DND-41 (cell line): ENCODE measurements at regions not wholly inside any gene's neighbourhood (a gene's known extent, or its start where the extent isn't known, plus 50 kb on each side); places are given as distances from the start of the nearest gene placed in this dataset.

Experiments used
- ATAC-seq: fragments of 200-7000 bp; cut with Tn5 transposase; 3 replicates; pipeline ENCODE4 v1.9.1; 2021; ENCODE audit warnings: low read depth; ENCODE audit not compliant: insufficient read depth
- DNase-seq: peaks from one replicate; pipeline ENCODE4 v3.0.0-alpha.2; 2020
- H2AFZ ChIP-seq: 2 replicates; pipeline ENCODE4 v1.6.0; 2012; ENCODE audit warnings: low read depth, low read length
- H3K27ac ChIP-seq: 2 replicates; pipeline ENCODE4 v1.5.1; 2012; ENCODE audit warnings: low read length, inconsistent platforms
- H3K27me3 ChIP-seq: fragments of 200-600 bp; sonication (generic); 2 replicates; pipeline ENCODE4 v1.6.0; 2012; ENCODE audit warnings: low read length, mild to moderate bottlenecking, inconsistent platforms; ENCODE audit not compliant: insufficient read depth, poor library complexity
- H3K36me3 ChIP-seq: 2 replicates; pipeline ENCODE4 v1.5.1; 2012; ENCODE audit warnings: low read length, inconsistent platforms; ENCODE audit not compliant: insufficient read depth
- H3K4me1 ChIP-seq: 2 replicates; pipeline ENCODE4 v1.5.1; 2012; ENCODE audit warnings: mild to moderate bottlenecking, low read length; ENCODE audit not compliant: insufficient read depth
- H3K4me2 ChIP-seq: 2 replicates; pipeline ENCODE4 v1.6.0; 2012; ENCODE audit warnings: mild to moderate bottlenecking, moderate library complexity, low read length, inconsistent platforms; ENCODE audit not compliant: insufficient read depth
- H3K4me3 ChIP-seq, 2 experiments: fragments of 200-600 bp in 1 of 2; shearing (Covaris generic) in 1 of 2; 2 replicates each; pipeline ENCODE4 v1.5.1; 2012 to 2016; ENCODE audit warnings: inconsistent platforms in 2 of 2, low read length in 2 of 2, mild to moderate bottlenecking in 2 of 2, low read depth in 1 of 2, moderate library complexity in 1 of 2
- H3K79me2 ChIP-seq: 2 replicates; pipeline ENCODE4 v1.6.0; 2012; ENCODE audit warnings: low read length, inconsistent platforms; ENCODE audit not compliant: insufficient read depth
- H3K9ac ChIP-seq: 2 replicates; pipeline ENCODE4 v1.6.0; 2012; ENCODE audit warnings: low read depth, mild to moderate bottlenecking, inconsistent platforms, low read length, moderate library complexity
- H3K9me3 ChIP-seq: 2 replicates; pipeline ENCODE4 v1.5.1; 2012; ENCODE audit warnings: low read length, moderate library complexity, mild to moderate bottlenecking, inconsistent platforms; ENCODE audit not compliant: insufficient read depth, severe bottlenecking
- H4K20me1 ChIP-seq: 2 replicates; pipeline ENCODE4 v1.6.0; 2012; ENCODE audit warnings: low read length; ENCODE audit not compliant: insufficient read depth
- CTCF ChIP-seq: IDR thresholded peaks from 2 replicates; pipeline ENCODE4 v1.5.1; 2012; ENCODE audit warnings: borderline replicate concordance, low read length, moderate library complexity, mild to moderate bottlenecking; ENCODE audit not compliant: poor library complexity, severe bottlenecking; ENCODE audit errors: extremely low read depth
- EZH2 ChIP-seq: IDR thresholded peaks from 3 replicates; pipeline ENCODE4 v1.6.1; 2012; ENCODE audit warnings: borderline replicate concordance, low read depth, mild to moderate bottlenecking, moderate library complexity, low read length, inconsistent platforms; ENCODE audit not compliant: severe bottlenecking

- no peak for DNase-seq
- H3K27ac ChIP-seq, result no peak overlapping the region
These were observed 370.0 kb downstream of the PSAT1 start for GRCh38 chr9:78666818-78667414.

GRCh38 chr9:78668148-78668832, 371.4 kb downstream of the PSAT1 start:
- Histone ChIP-seq H4K20me1 (no peaks in the 10 kb centered on the region), H3K36me3 (no peaks in the 10 kb centered on the region), H3K27me3 (no peaks in the 10 kb centered on the region), H2AFZ (no peak overlapping the region), H3K4me3 (no peak overlapping the region), H3K79me2 (no peaks in the 10 kb centered on the region), H3K4me1 (no peaks in the 10 kb centered on the region), H3K4me2 (no peak overlapping the region), H3K27ac (no peak overlapping the region), H3K9me3 (no peaks in the 10 kb centered on the region), H3K9ac (no peak overlapping the region)
- TF ChIP-seq EZH2, result no peak
- no peak for TF ChIP-seq CTCF
- DNase-seq, result no peak
- ATAC-seq, result no peak

More at GRCh38 chr9:78666818-78667414, 370.0 kb downstream of the PSAT1 start:
- Histone ChIP-seq H3K4me1 (no peaks in the 10 kb centered on the region), H2AFZ (no peak overlapping the region), H4K20me1 (no peaks in the 10 kb centered on the region), H3K4me2 (no peak overlapping the region), H3K4me3 (no peak overlapping the region), H3K9me3 (no peaks in the 10 kb centered on the region), H3K79me2 (no peaks in the 10 kb centered on the region), H3K27me3 (no peaks in the 10 kb centered on the region), H3K36me3 (no peaks in the 10 kb centered on the region), H3K9ac (no peak overlapping the region)
- TF ChIP-seq CTCF (no peak), EZH2 (no peak)
- no peak for ATAC-seq

GRCh38 chr9:78669591-78669990, 372.7 kb downstream of the PSAT1 start:
- H4K20me1 ChIP-seq, result no peaks in the 10 kb centered on the region
- H3K4me2 ChIP-seq, result no peak overlapping the region
- no peak overlapping the region for H2AFZ ChIP-seq
- H3K27ac ChIP-seq, result no peak overlapping the region
- no peaks in the 10 kb centered on the region for H3K36me3 ChIP-seq
- H3K9ac ChIP-seq, result no peak overlapping the region
- DNase-seq (no peak), ATAC-seq (no peak)
- H3K27me3 ChIP-seq, result no peaks in the 10 kb centered on the region
- H3K79me2 ChIP-seq, result no peaks in the 10 kb centered on the region
- H3K9me3 ChIP-seq, result no peaks in the 10 kb centered on the region
- no peaks in the 10 kb centered on the region for H3K4me1 ChIP-seq
- no peak overlapping the region for H3K4me3 ChIP-seq
- TF ChIP-seq EZH2 (no peak), CTCF (no peak)
